PFSK-1 (cell line): ENCODE measurements at regions not wholly inside any gene's neighbourhood (a gene's known extent, or its start where the extent isn't known, plus 50 kb on each side); places are given as distances from the start of the nearest gene placed in this dataset.

Source experiments
- FOXP2 ChIP-seq: optimal IDR thresholded peaks from 2 replicates; pipeline ENCODE3; 2011; ENCODE audit warnings: borderline replicate concordance, control low read depth, inconsistent platforms; ENCODE audit not compliant: insufficient read depth; ENCODE audit errors: extremely low read length, extremely low read depth
- POLR2AphosphoS5 ChIP-seq: IDR thresholded peaks from 2 replicates; pipeline ENCODE4 v1.6.1; 2012; ENCODE audit warnings: low read depth, mild to moderate bottlenecking, control low read depth, low read length, moderate library complexity
- REST ChIP-seq, 2 experiments: IDR thresholded peaks; 2 replicates each; pipeline versions ENCODE4 v1.6.1 to v1.8.0; 2011 to 2012; ENCODE audit warnings: low read depth in 2 of 2, low read length in 2 of 2, control low read depth in 1 of 2, inconsistent platforms in 1 of 2, mild to moderate bottlenecking in 1 of 2, moderate library complexity in 1 of 2; ENCODE audit not compliant: insufficient read depth in 1 of 2
- SIN3A ChIP-seq: IDR thresholded peaks from 2 replicates; pipeline ENCODE4 v1.6.1; 2012; ENCODE audit warnings: mild to moderate bottlenecking, low read length, moderate library complexity, borderline replicate concordance; ENCODE audit not compliant: insufficient read depth
- TAF1 ChIP-seq: IDR thresholded peaks from 2 replicates; pipeline ENCODE4 v1.6.1; 2012; ENCODE audit warnings: low read length, control low read depth, borderline replicate concordance; ENCODE audit not compliant: insufficient read depth

GRCh38 chr13:107095876-107096275, 527.9 kb upstream of the ARGLU1 start:
- TF ChIP-seq FOXP2 (no peak), REST (IDR thresholded peaks at IDR 0.05; ENCODE audit: insufficient read depth in 1 of 2, low read depth in 2 of 2, low read length in 2 of 2) (no peak), POLR2AphosphoS5 (no peak), TAF1 (no peak), SIN3A (no peak)

DNA sequence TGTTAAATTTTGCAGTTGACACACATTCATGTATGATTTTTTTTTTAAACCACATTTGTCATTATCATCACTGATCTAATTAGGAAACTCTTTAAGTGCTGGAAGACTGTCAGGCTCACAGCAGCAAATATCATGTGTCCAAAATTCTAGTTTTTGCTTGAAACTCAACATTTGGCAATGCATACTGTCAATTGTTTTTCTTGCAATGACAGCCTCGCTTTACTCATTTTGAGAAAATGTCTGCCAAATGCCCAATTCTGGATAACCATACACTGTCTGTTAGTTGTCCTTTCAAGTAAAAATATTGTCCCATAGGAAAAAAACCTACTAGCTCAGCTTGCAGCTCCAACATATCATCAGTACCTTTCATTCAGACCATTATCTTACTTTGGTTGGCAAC, 523.9 kb upstream of the ARGLU1 start:
- TF ChIP-seq FOXP2 (no peak), POLR2AphosphoS5 (no peak), TAF1 (no peak), SIN3A (no peak), REST (IDR thresholded peaks at IDR 0.05; ENCODE audit: insufficient read depth in 1 of 2, low read depth in 2 of 2, low read length in 2 of 2) (no peak)

- no peak for TF ChIP-seq SIN3A
- TF ChIP-seq REST (IDR thresholded peaks at IDR 0.05; ENCODE audit: insufficient read depth in 1 of 2, low read depth in 2 of 2, low read length in 2 of 2), result no peak
- no peak for TF ChIP-seq FOXP2
- TF ChIP-seq TAF1, result no peak
- no peak for TF ChIP-seq POLR2AphosphoS5
Observed at GRCh38 chr13:107091428-107091827, 523.5 kb upstream of the ARGLU1 start.

DNA sequence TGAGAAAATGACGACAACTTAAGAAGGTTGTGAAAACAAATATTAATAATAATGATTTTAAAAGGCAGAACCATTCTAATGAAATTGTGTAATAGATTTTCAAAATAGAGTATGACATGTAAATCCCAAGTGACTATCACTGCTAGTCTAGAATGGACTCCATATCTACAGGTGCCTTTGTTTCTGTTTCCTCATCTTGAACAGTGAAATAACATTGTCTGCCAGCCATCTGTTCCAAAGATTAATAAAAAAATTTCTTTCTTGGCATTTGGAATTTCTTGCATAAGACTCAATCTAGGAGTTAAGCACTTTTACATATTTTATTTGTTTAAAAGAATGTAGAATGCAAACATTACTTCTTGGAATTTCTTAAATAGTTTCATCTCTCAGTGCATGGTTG, 520.1 kb upstream of the ARGLU1 start:
- no peak for TF ChIP-seq POLR2AphosphoS5
- no peak for TF ChIP-seq SIN3A
- TF ChIP-seq TAF1, result no peak
- no peak for TF ChIP-seq REST (IDR thresholded peaks at IDR 0.05; ENCODE audit: insufficient read depth in 1 of 2, low read depth in 2 of 2, low read length in 2 of 2)
- no peak for TF ChIP-seq FOXP2
